A549 (cell line): ENCODE measurements at regions not wholly inside any gene's neighbourhood (a gene's known extent, or its start where the extent isn't known, plus 50 kb on each side); places are given as distances from the start of the nearest gene placed in this dataset.

ENCODE experiments used
- ATAC-seq, 2 experiments: fragments of 200-7000 bp in 1 of 2; fragments of >200 bp in 1 of 2; cut with Nextera tagmentation in 1 of 2; cut with Tn5 transposase in 1 of 2; 3 replicates each; pipeline versions ENCODE4 v1.8.0 to v1.9.1; 2018 to 2020; ENCODE audit warnings: mild to moderate bottlenecking in 1 of 2, moderate library complexity in 1 of 2
- CTCF ChIA-PET: fragments of 300-600 bp; sonication (Branson Sonifier 250); formaldehyde crosslinking; extraction: SDS; loops from one replicate; lab custom pipeline; 2021; ENCODE audit warnings: antibody characterized with exemption, inconsistent platforms; lab: Yijun Ruan, JAX
- POLR2A ChIA-PET: fragments of 350-600 bp; formaldehyde crosslinking; extraction: SDS; loops from one replicate; lab custom pipeline; 2021; ENCODE audit warnings: antibody characterized with exemption, inconsistent platforms; lab: Yijun Ruan, JAX
- DNase-seq, 2 experiments: peaks; one replicate each; pipeline versions ENCODE4 v3.0.0 to v3.0.0-alpha.2; 2011 to 2016; ENCODE audit warnings: low read depth in 1 of 2, low spot score in 1 of 2
- FAIRE-seq: peaks from 2 replicates; lab custom pipeline; 2011; peaks lifted over from hg19 to GRCh38; lab: Jason Lieb, UNC
- H3K27ac ChIP-seq, 2 experiments: fragments of >200 bp; sonication (Bioruptor Twin); formaldehyde crosslinking; 3 replicates each; pipeline ENCODE4 v1.5.1; 2016 to 2017
- H3K4me1 ChIP-seq: fragments of >200 bp; sonication (Bioruptor Twin); formaldehyde crosslinking; 3 replicates; pipeline ENCODE4 v1.6.1; 2016
- H3K4me2 ChIP-seq: fragments of >200 bp; sonication (Bioruptor Twin); formaldehyde crosslinking; 3 replicates; pipeline ENCODE4 v1.6.1; 2016
- H3K4me3 ChIP-seq: fragments of >200 bp; sonication (Bioruptor Twin); formaldehyde crosslinking; 3 replicates; pipeline ENCODE4 v1.5.1; 2016
- H3K9me3 ChIP-seq: fragments of >200 bp; sonication (Bioruptor Twin); formaldehyde crosslinking; 3 replicates; pipeline ENCODE4 v1.6.1; 2016
- ATOH8 ChIP-seq: fragments of 250-450 bp; sonication (Bioruptor Pico); IDR thresholded peaks from 2 replicates; pipeline ENCODE4 v1.5.0; 2020; ENCODE audit warnings: low read depth, mild to moderate bottlenecking, moderate library complexity
- BCL3 ChIP-seq: fragments of >200 bp; sonication (Bioruptor Twin); formaldehyde crosslinking; IDR thresholded peaks from 3 replicates; pipeline ENCODE4 v1.6.1; 2016
- CBX8 ChIP-seq: fragments of 200-600 bp; sonication (generic); IDR thresholded peaks from 2 replicates; pipeline ENCODE4 v1.6.1; 2016
- CHD2 ChIP-seq: fragments of 150-350 bp; IDR thresholded peaks from 2 replicates; pipeline ENCODE4 v1.6.1; 2014; ENCODE audit warnings: low read length; ENCODE audit not compliant: partially characterized antibody
- E2F6 ChIP-seq: IDR thresholded peaks from 2 replicates; pipeline ENCODE4 v1.6.1; 2012; ENCODE audit warnings: low read depth, borderline replicate concordance
- EHF ChIP-seq: fragments of 250-450 bp; sonication (Bioruptor Pico); IDR thresholded peaks from 2 replicates; pipeline ENCODE4 v1.5.0; 2020; ENCODE audit warnings: mild to moderate bottlenecking
- ESRRA ChIP-seq: fragments of 150-350 bp; IDR thresholded peaks from 2 replicates; pipeline ENCODE4 v1.6.1; 2014; ENCODE audit warnings: mild to moderate bottlenecking, low read length, borderline replicate concordance
- FOSL2 ChIP-seq, 2 experiments: fragments of 450-650 bp in 1 of 2; fragments of >200 bp in 1 of 2; sonication (Bioruptor Twin) in 1 of 2; formaldehyde crosslinking; IDR thresholded peaks; 2 replicates each; pipeline versions ENCODE4 v1.5.0 to v1.6.1; 2016 to 2020; ENCODE audit warnings: mild to moderate bottlenecking in 1 of 2, moderate library complexity in 1 of 2
- FOXS1 ChIP-seq: fragments of 250-450 bp; sonication (Bioruptor Pico); IDR thresholded peaks from 2 replicates; pipeline ENCODE4 v1.5.0; 2020; ENCODE audit warnings: mild to moderate bottlenecking, moderate library complexity
- GATA3 ChIP-seq: IDR thresholded peaks from 2 replicates; pipeline ENCODE4 v1.6.1; 2012; ENCODE audit warnings: borderline replicate concordance
- HMGXB4 ChIP-seq: fragments of 250-450 bp; sonication (Bioruptor Pico); IDR thresholded peaks from 2 replicates; pipeline ENCODE4 v1.5.0; 2021; ENCODE audit warnings: mild to moderate bottlenecking, moderate library complexity, borderline replicate concordance
- HOXB5 ChIP-seq: fragments of 250-450 bp; sonication (Bioruptor Pico); IDR thresholded peaks from 2 replicates; pipeline ENCODE4 v1.5.0; 2020; ENCODE audit warnings: mild to moderate bottlenecking, moderate library complexity
- MAFK ChIP-seq: fragments of 450-650 bp; IDR thresholded peaks from 2 replicates; pipeline ENCODE4 v1.6.1; 2014; ENCODE audit not compliant: partially characterized antibody
- MAZ ChIP-seq: fragments of 150-350 bp; IDR thresholded peaks from 2 replicates; pipeline ENCODE4 v1.6.1; 2014; ENCODE audit warnings: antibody characterized with exemption, low read depth, low read length, borderline replicate concordance
- MYC ChIP-seq: IDR thresholded peaks from 2 replicates; pipeline ENCODE4 v1.6.1; 2012; ENCODE audit warnings: mild to moderate bottlenecking, inconsistent platforms, low read length, improper control_type of control experiment, borderline replicate concordance
- NPAS2 ChIP-seq: fragments of 250-450 bp; sonication (Bioruptor Pico); IDR thresholded peaks from 2 replicates; pipeline ENCODE4 v1.8.0; 2022; ENCODE audit warnings: mild to moderate bottlenecking, moderate library complexity, borderline replicate concordance
- NR3C1 ChIP-seq: fragments of >200 bp; sonication (Bioruptor Twin); formaldehyde crosslinking; IDR thresholded peaks from 3 replicates; pipeline ENCODE4 v1.6.1; 2017
- PBX3 ChIP-seq: IDR thresholded peaks from 2 replicates; pipeline ENCODE4 v1.6.1; 2012
- PHF8 ChIP-seq: fragments of 200-600 bp; sonication (generic); IDR thresholded peaks from 2 replicates; pipeline ENCODE4 v1.6.1; 2016; ENCODE audit warnings: low read depth, mild to moderate bottlenecking, antibody characterized with exemption, moderate library complexity, borderline replicate concordance
- POLR2A ChIP-seq: IDR thresholded peaks from 2 replicates; pipeline ENCODE4 v1.6.1; 2012; ENCODE audit warnings: mild to moderate bottlenecking, low read length
- RFX5 ChIP-seq: fragments of 450-650 bp; IDR thresholded peaks from 2 replicates; pipeline ENCODE4 v1.7.1; 2014; ENCODE audit warnings: antibody characterized with exemption, mild to moderate bottlenecking, moderate library complexity
- TP53 ChIP-seq: fragments of 250-450 bp; sonication (Bioruptor Pico); IDR thresholded peaks from 2 replicates; pipeline ENCODE4 v1.5.0; 2021; ENCODE audit warnings: mild to moderate bottlenecking, moderate library complexity
- WGBS: methylation state at CpG from one replicate; pipeline ENCODE4 v1.1.6; 2017; ENCODE audit errors: missing lambda C conversion rate; 5-methylcytosine and 5-hydroxymethylcytosine counted together
- TF ChIP-seq, protein P1 (sequence below): fragments of 200-600 bp; sonication (generic); IDR thresholded peaks from 2 replicates; pipeline ENCODE4 v1.6.1; 2016; ENCODE audit warnings: antibody characterized with exemption, mild to moderate bottlenecking, moderate library complexity
- TF ChIP-seq, protein P2 (sequence below): fragments of >200 bp; sonication (Bioruptor Twin); formaldehyde crosslinking; IDR thresholded peaks from 2 replicates; pipeline ENCODE4 v1.6.1; 2016

GRCh38 chr14:86943391-86944365 lies 1049.3 kb downstream of the GALC start:
- TF ChIP-seq TP53 (CRISPR knock-in tag) (no peak), EHF (CRISPR knock-in tag) (no peak), FOSL2 (IDR thresholded peaks at IDR 0.05) (no peak), FOSL2 (CRISPR knock-in tag; IDR thresholded peaks at IDR 0.05) (no peak), BCL3 (no peak), PHF8 (no peak), PBX3 (no peak), POLR2A (no peak), HOXB5 (CRISPR knock-in tag) (no peak)
- TF ChIP-seq, all 56 proteins: peak for 0
- no peaks in the 10 kb centered on the region for H3K9me3 ChIP-seq
- FAIRE-seq = no peak
- no peak overlapping the region for H3K27ac ChIP-seq
- WGBS = under 1% methylated on average over 5 of the region's 5 CpGs
- ChIA-PET POLR2A (no interaction called here), CTCF (no interaction called here)
- no peak overlapping the region for H3K4me2 ChIP-seq
- DNase-seq = no peak
- H3K4me1 ChIP-seq = no peaks in the 10 kb centered on the region
- no peak overlapping the region for H3K4me3 ChIP-seq
- ATAC-seq = no peak

DNA sequence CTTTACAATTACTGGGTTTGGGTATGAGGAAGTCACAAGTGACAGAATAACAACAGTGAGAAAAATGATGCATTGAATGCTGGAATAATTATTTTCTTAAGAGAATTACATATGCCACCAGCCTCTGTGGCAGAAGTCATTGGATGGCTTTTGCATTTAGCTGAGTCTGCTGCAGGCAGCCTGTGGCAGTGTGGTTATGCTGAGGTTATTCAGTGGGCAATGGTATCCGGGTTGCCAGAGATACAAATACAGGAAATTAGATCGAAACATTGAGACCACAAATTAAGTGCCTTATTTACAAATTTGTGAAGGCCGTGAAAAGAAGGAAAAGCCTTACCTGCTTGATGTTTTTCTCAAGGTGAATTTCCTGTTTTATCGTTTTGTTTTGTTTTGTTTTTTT lies 1050.0 kb downstream of the GALC start:
- FAIRE-seq (no peak), DNase-seq (no peak), ATAC-seq (no peak)
- H3K27ac ChIP-seq = no peak overlapping the region
- no peak overlapping the region for H3K4me2 ChIP-seq
- no peak overlapping the region for H3K4me3 ChIP-seq
- ChIA-PET CTCF (no interaction called here), POLR2A (no interaction called here)
- H3K4me1 ChIP-seq = no peaks in the 10 kb centered on the region
- under 1% methylated on average over 4 of the region's 4 CpGs for WGBS
- no peaks in the 10 kb centered on the region for H3K9me3 ChIP-seq
- TF ChIP-seq TP53 (CRISPR knock-in tag) = no peak
- no peak for TF ChIP-seq CBX8
- no peak for TF ChIP-seq MAZ
- TF ChIP-seq NR3C1 = no peak
- TF ChIP-seq MYC = no peak
- TF ChIP-seq FOXS1 (CRISPR knock-in tag) = no peak
- no peak for TF ChIP-seq ESRRA
- no peak for TF ChIP-seq GATA3
- no peak for TF ChIP-seq HMGXB4
- no peak for TF ChIP-seq RFX5
- no peak for TF ChIP-seq NPAS2 (CRISPR knock-in tag)
- TF ChIP-seq ATOH8 (CRISPR knock-in tag) = no peak
- no peak for TF ChIP-seq BCL3
- TF ChIP-seq, protein P1, sequence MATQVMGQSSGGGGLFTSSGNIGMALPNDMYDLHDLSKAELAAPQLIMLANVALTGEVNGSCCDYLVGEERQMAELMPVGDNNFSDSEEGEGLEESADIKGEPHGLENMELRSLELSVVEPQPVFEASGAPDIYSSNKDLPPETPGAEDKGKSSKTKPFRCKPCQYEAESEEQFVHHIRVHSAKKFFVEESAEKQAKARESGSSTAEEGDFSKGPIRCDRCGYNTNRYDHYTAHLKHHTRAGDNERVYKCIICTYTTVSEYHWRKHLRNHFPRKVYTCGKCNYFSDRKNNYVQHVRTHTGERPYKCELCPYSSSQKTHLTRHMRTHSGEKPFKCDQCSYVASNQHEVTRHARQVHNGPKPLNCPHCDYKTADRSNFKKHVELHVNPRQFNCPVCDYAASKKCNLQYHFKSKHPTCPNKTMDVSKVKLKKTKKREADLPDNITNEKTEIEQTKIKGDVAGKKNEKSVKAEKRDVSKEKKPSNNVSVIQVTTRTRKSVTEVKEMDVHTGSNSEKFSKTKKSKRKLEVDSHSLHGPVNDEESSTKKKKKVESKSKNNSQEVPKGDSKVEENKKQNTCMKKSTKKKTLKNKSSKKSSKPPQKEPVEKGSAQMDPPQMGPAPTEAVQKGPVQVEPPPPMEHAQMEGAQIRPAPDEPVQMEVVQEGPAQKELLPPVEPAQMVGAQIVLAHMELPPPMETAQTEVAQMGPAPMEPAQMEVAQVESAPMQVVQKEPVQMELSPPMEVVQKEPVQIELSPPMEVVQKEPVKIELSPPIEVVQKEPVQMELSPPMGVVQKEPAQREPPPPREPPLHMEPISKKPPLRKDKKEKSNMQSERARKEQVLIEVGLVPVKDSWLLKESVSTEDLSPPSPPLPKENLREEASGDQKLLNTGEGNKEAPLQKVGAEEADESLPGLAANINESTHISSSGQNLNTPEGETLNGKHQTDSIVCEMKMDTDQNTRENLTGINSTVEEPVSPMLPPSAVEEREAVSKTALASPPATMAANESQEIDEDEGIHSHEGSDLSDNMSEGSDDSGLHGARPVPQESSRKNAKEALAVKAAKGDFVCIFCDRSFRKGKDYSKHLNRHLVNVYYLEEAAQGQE = no peak
- TF ChIP-seq CHD2 = no peak
- TF ChIP-seq E2F6 = no peak
- TF ChIP-seq, protein P2, sequence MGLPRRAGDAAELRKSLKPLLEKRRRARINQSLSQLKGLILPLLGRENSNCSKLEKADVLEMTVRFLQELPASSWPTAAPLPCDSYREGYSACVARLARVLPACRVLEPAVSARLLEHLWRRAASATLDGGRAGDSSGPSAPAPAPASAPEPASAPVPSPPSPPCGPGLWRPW = no peak
- no peak for TF ChIP-seq MAFK
- TF ChIP-seq HOXB5 (CRISPR knock-in tag) = no peak
